ENCODE measurements at regions not wholly inside any gene's neighbourhood (a gene's known extent, or its start where the extent isn't known, plus 50 kb on each side); places are given as distances from the start of the nearest gene placed in this dataset.

DNA sequence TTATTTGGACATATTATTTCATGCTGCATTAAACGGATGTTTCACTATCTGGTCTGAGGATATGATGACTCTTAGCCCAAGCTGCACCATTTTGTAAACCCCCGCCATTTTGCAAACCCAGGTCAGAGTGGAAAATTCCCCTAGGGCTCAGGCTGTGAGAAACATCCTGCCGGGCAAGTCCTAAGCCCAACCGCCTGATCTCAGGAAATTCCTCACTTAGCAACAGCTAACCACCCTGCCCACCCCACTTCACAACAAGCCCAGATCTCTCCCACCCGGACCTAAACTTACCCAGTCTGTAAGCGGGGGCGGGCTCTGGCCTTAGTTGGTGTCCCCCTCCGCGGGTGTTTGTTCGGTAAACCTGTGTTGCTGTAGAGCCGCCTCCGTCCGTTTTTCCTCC lies 2747.1 kb downstream of the PCDH7 start:
- no peaks in the 10 kb centered on the region for H3K9me3 ChIP-seq
- Mint-ChIP-seq H3K36me3 (ENCODE audit: insufficient read depth, unreplicated experiment) (no peaks in the 10 kb centered on the region), H3K4me3 (ENCODE audit: unreplicated experiment) (no peak overlapping the region), H3K27me3 (ENCODE audit: insufficient read depth, unreplicated experiment) (no peaks in the 10 kb centered on the region), H3K4me1 (ENCODE audit: low read depth, unreplicated experiment) (no peaks in the 10 kb centered on the region), H3K27ac (ENCODE audit: unreplicated experiment) (no peak overlapping the region), H3K9me3 (ENCODE audit: unreplicated experiment) (no peaks in the 10 kb centered on the region)
- TF ChIP-seq, protein P1, sequence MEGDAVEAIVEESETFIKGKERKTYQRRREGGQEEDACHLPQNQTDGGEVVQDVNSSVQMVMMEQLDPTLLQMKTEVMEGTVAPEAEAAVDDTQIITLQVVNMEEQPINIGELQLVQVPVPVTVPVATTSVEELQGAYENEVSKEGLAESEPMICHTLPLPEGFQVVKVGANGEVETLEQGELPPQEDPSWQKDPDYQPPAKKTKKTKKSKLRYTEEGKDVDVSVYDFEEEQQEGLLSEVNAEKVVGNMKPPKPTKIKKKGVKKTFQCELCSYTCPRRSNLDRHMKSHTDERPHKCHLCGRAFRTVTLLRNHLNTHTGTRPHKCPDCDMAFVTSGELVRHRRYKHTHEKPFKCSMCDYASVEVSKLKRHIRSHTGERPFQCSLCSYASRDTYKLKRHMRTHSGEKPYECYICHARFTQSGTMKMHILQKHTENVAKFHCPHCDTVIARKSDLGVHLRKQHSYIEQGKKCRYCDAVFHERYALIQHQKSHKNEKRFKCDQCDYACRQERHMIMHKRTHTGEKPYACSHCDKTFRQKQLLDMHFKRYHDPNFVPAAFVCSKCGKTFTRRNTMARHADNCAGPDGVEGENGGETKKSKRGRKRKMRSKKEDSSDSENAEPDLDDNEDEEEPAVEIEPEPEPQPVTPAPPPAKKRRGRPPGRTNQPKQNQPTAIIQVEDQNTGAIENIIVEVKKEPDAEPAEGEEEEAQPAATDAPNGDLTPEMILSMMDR (IDR thresholded peaks at IDR 0.05; ENCODE audit: insufficient read depth in 1 of 2, low read depth in 1 of 2, low read length in 1 of 2, severe bottlenecking in 1 of 2, unreplicated experiment in 1 of 2): no peak
- intact Hi-C loops (cut with micrococcal nuclease; ENCODE audit: unreplicated experiment): no loop called here
- DNase-seq: peak in 1 of 2 experiments; percentile 1
- no peak overlapping the region for H3K4me3 ChIP-seq (ENCODE audit: low read depth, low read length)
- ChIA-PET CTCF (no interaction called here), POLR2A (no interaction called here)
- H3K4me1 ChIP-seq: no peaks in the 10 kb centered on the region
- no peaks in the 10 kb centered on the region for H3K27me3 ChIP-seq (replicated peaks; ENCODE audit: control insufficient read depth, insufficient read depth, low read length)
- H3K36me3 ChIP-seq (ENCODE audit: control insufficient read depth, insufficient read depth, low read length): no peaks in the 10 kb centered on the region
- no TSS peak for BruUV-seq (replicated peaks)

DNA sequence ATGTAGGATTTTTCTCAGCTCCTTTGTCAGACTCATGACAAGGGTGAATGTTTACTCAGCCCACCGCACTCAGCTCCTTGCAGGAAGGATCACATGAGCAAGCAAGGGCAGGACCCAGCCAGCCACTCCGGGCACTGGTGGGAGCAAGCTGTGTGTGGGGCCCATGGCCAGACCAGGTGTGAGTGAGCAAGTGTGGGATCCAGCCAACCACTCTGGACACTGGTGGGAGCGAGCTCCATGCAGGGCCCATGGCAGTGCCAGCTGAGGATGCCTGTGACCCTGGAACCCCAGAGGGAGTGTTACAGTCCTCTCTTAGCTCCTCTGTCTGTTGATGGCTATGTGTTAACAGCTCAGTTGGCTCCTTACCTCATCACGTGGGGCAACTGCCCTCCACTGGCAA lies 2750.6 kb downstream of the PCDH7 start:
- H3K4me1 Mint-ChIP-seq (ENCODE audit: low read depth, unreplicated experiment): no peaks in the 10 kb centered on the region
- H3K36me3 ChIP-seq (ENCODE audit: control insufficient read depth, insufficient read depth, low read length): no peaks in the 10 kb centered on the region
- no peaks in the 10 kb centered on the region for H3K36me3 Mint-ChIP-seq (ENCODE audit: insufficient read depth, unreplicated experiment)
- H3K4me3 ChIP-seq (ENCODE audit: low read depth, low read length): no peak overlapping the region
- ChIA-PET CTCF (no interaction called here), POLR2A (no interaction called here)
- H3K9me3 ChIP-seq: no peaks in the 10 kb centered on the region
- DNase-seq: no peak
- BruUV-seq (replicated peaks): no TSS peak
- no peaks in the 10 kb centered on the region for H3K9me3 Mint-ChIP-seq (ENCODE audit: unreplicated experiment)
- H3K27me3 Mint-ChIP-seq (ENCODE audit: insufficient read depth, unreplicated experiment): no peaks in the 10 kb centered on the region
- no peak overlapping the region for H3K27ac Mint-ChIP-seq (ENCODE audit: unreplicated experiment)
- no peaks in the 10 kb centered on the region for H3K4me1 ChIP-seq
- H3K4me3 Mint-ChIP-seq (ENCODE audit: unreplicated experiment): no peak overlapping the region
- no peaks in the 10 kb centered on the region for H3K27me3 ChIP-seq (replicated peaks; ENCODE audit: control insufficient read depth, insufficient read depth, low read length)
- TF ChIP-seq, protein P1 (IDR thresholded peaks at IDR 0.05; ENCODE audit: insufficient read depth in 1 of 2, low read depth in 1 of 2, low read length in 1 of 2, severe bottlenecking in 1 of 2, unreplicated experiment in 1 of 2): no peak
- intact Hi-C loops (cut with micrococcal nuclease; ENCODE audit: unreplicated experiment): no loop called here

DNA sequence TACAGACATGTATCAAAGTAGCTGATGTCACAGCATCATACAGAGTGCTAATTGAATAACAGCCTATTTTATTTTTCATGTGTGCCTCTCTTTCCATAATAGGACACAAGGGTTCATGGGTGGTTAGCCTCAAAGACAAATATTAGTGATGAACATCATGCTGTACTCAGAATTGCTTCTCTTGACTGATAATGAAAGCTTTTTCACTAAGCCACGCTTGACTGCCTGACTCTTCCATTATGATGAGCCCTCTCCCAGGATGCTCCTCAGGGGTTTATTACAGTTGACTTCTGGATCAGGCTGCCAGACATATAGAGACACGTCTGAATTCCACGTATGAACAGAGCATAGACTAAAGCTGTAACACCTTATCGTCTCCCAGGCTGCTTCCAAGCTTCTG lies 2757.5 kb downstream of the PCDH7 start:
- no peak overlapping the region for H3K4me3 Mint-ChIP-seq (ENCODE audit: unreplicated experiment)
- ChIA-PET CTCF (no interaction called here), POLR2A (no interaction called here)
- H3K27me3 Mint-ChIP-seq (ENCODE audit: insufficient read depth, unreplicated experiment): no peaks in the 10 kb centered on the region
- Histone ChIP-seq H3K36me3 (ENCODE audit: control insufficient read depth, insufficient read depth, low read length) (no peaks in the 10 kb centered on the region), H3K9me3 (no peaks in the 10 kb centered on the region), H3K27me3 (replicated peaks; ENCODE audit: control insufficient read depth, insufficient read depth, low read length) (no peaks in the 10 kb centered on the region), H3K4me1 (no peaks in the 10 kb centered on the region), H3K4me3 (ENCODE audit: low read depth, low read length) (no peak overlapping the region)
- H3K4me1 Mint-ChIP-seq (ENCODE audit: low read depth, unreplicated experiment): no peaks in the 10 kb centered on the region
- TF ChIP-seq, protein P1 (IDR thresholded peaks at IDR 0.05; ENCODE audit: insufficient read depth in 1 of 2, low read depth in 1 of 2, low read length in 1 of 2, severe bottlenecking in 1 of 2, unreplicated experiment in 1 of 2): no peak
- no TSS peak for BruUV-seq (replicated peaks)
- DNase-seq: no peak
- H3K27ac Mint-ChIP-seq (ENCODE audit: unreplicated experiment): no peak overlapping the region
- H3K36me3 Mint-ChIP-seq (ENCODE audit: insufficient read depth, unreplicated experiment): no peaks in the 10 kb centered on the region
- H3K9me3 Mint-ChIP-seq (ENCODE audit: unreplicated experiment): no peaks in the 10 kb centered on the region
- intact Hi-C loops (cut with micrococcal nuclease; ENCODE audit: unreplicated experiment): no loop called here

Data from Caco-2 (cell line).